HEK293T (cell line): ENCODE measurements at regions not wholly inside any gene's neighbourhood (a gene's known extent, or its start where the extent isn't known, plus 50 kb on each side); places are given as distances from the start of the nearest gene placed in this dataset.

ENCODE experiments used
- ARNT ChIP-seq: fragments of 450-650 bp; IDR thresholded peaks from 2 replicates; pipeline ENCODE4 v1.6.1; 2017; ENCODE audit warnings: mild to moderate bottlenecking
- BHLHE40 ChIP-seq: fragments of 450-650 bp; IDR thresholded peaks from 2 replicates; pipeline ENCODE4 v1.6.1; 2016; ENCODE audit warnings: mild to moderate bottlenecking, moderate library complexity, borderline replicate concordance
- CTBP1 ChIP-seq: fragments of 450-650 bp; IDR thresholded peaks from 2 replicates; pipeline ENCODE4 v1.6.1; 2016; ENCODE audit warnings: borderline replicate concordance
- FOXK2 ChIP-seq: fragments of 450-650 bp; IDR thresholded peaks from 2 replicates; pipeline ENCODE4 v1.6.1; 2016; ENCODE audit warnings: mild to moderate bottlenecking
- FOXM1 ChIP-seq: fragments of 450-650 bp; IDR thresholded peaks from 2 replicates; pipeline ENCODE4 v1.6.1; 2017; ENCODE audit warnings: mild to moderate bottlenecking, borderline replicate concordance
- HDGF ChIP-seq: fragments of 450-650 bp; IDR thresholded peaks from 2 replicates; pipeline ENCODE4 v1.6.1; 2017; ENCODE audit warnings: antibody characterized with exemption, borderline replicate concordance
- L3MBTL2 ChIP-seq: fragments of 450-650 bp; conservative IDR thresholded peaks from 2 replicates; pipeline ENCODE4 v1.6.1; 2016; ENCODE audit warnings: mild to moderate bottlenecking
- LEF1 ChIP-seq: fragments of 450-650 bp; IDR thresholded peaks from 2 replicates; pipeline ENCODE4 v1.6.1; 2017; ENCODE audit warnings: mild to moderate bottlenecking, borderline replicate concordance
- NFRKB ChIP-seq: fragments of 450-650 bp; IDR thresholded peaks from 2 replicates; pipeline ENCODE4 v1.6.1; 2016; ENCODE audit warnings: mild to moderate bottlenecking, moderate library complexity
- SP1 ChIP-seq: fragments of 450-650 bp; IDR thresholded peaks from 2 replicates; pipeline ENCODE4 v1.6.1; 2017
- SUZ12 ChIP-seq: fragments of 450-650 bp; IDR thresholded peaks from 2 replicates; pipeline ENCODE4 v1.6.1; 2016; ENCODE audit warnings: mild to moderate bottlenecking
- TARDBP ChIP-seq: fragments of 450-650 bp; IDR thresholded peaks from 2 replicates; pipeline ENCODE4 v1.6.1; 2016
- ZNF384 ChIP-seq: fragments of 450-650 bp; IDR thresholded peaks from 2 replicates; pipeline ENCODE4 v1.6.1; 2016
- TF ChIP-seq, protein P1 (sequence below): fragments of 450-650 bp; IDR thresholded peaks from 2 replicates; pipeline ENCODE4 v1.6.1; 2016

DNA sequence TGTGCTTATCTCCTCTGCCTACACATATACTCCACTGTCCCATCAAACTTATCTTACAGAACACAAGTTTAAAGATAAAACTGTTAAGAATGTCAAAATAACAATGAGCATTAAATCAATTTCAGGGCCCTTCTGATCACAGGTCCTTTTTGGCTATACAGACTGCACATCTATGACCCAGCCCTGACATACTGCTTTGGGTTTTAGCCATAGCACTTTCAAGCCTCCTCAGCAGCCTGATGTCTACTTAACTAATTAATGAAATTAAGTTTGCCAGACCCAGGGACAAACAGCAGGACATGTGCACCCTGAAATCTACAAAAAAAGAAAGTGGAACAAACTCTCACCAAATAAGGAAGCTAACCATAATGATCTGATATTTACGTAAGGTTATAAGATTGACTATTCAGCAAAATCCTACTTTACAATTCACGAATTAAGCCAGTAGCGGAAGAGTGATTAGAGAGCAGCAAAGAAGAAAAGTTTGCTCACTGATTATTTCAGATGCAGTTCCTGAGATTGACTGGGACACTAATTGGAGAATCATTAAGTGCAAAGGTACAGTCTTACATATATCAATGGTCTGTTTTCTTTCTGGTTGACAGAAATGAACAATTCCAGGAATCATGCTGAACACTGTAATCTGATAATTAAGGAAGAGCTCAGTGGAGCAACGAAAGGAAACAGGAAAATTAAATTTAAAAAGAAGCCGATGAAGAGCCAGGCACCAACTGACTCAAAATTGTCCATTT is 669.3 kb upstream of the LRRN3 start:
- no peak for TF ChIP-seq TARDBP
- no peak for TF ChIP-seq NFRKB
- TF ChIP-seq SUZ12: no peak
- TF ChIP-seq CTBP1: no peak
- TF ChIP-seq L3MBTL2: no peak
- no peak for TF ChIP-seq ARNT
- no peak for TF ChIP-seq LEF1
- TF ChIP-seq FOXK2: no peak
- no peak for TF ChIP-seq FOXM1
- TF ChIP-seq BHLHE40: no peak
- no peak for TF ChIP-seq HDGF
- TF ChIP-seq ZNF384: no peak
- no peak for TF ChIP-seq SP1
- TF ChIP-seq, protein P1, sequence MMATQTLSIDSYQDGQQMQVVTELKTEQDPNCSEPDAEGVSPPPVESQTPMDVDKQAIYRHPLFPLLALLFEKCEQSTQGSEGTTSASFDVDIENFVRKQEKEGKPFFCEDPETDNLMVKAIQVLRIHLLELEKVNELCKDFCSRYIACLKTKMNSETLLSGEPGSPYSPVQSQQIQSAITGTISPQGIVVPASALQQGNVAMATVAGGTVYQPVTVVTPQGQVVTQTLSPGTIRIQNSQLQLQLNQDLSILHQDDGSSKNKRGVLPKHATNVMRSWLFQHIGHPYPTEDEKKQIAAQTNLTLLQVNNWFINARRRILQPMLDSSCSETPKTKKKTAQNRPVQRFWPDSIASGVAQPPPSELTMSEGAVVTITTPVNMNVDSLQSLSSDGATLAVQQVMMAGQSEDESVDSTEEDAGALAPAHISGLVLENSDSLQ: no peak
